CD4-positive, CD25-positive, alpha-beta regulatory T cell (primary cell): ENCODE measurements at regions not wholly inside any gene's neighbourhood (a gene's known extent, or its start where the extent isn't known, plus 50 kb on each side); places are given as distances from the start of the nearest gene placed in this dataset.

Experiments used
- ATAC-seq, 2 donors: fragments of 150-1000 bp; cut with Tn5 transposase; one replicate each; pipeline ENCODE4 v1.10.0; 2021; ENCODE audit warnings: low read depth in 2 of 2, moderate number of reproducible peaks in 2 of 2, moderate library complexity in 1 of 2
- DNase-seq, 3 donors: peaks; one replicate each; pipeline versions ENCODE4 v3.0.0 to v3.0.0-alpha.2; 2012 to 2022; ENCODE audit warnings: mixed read lengths in 1 of 3
- H3K27ac ChIP-seq: one replicate; pipeline ENCODE4 v1.7.0; 2013; ENCODE audit warnings: mild to moderate bottlenecking, low read length; ENCODE audit not compliant: insufficient read depth, poor library complexity, severe bottlenecking
- H3K27me3 ChIP-seq: one replicate; pipeline ENCODE4 v1.7.0; 2013; ENCODE audit warnings: low read length; ENCODE audit not compliant: control insufficient read depth, insufficient read depth
- H3K36me3 ChIP-seq: one replicate; pipeline ENCODE4 v1.7.0; 2013; ENCODE audit warnings: mild to moderate bottlenecking, low read length, moderate library complexity; ENCODE audit not compliant: control insufficient read depth, insufficient read depth
- H3K4me1 ChIP-seq: 2 replicates; pipeline ENCODE4 v1.7.0; 2013; ENCODE audit warnings: mild to moderate bottlenecking, low read length; ENCODE audit not compliant: insufficient read depth, control insufficient read depth, poor library complexity, severe bottlenecking
- H3K4me3 ChIP-seq: one replicate; pipeline ENCODE4 v1.7.0; 2013; ENCODE audit warnings: low read depth, mild to moderate bottlenecking, low read length, moderate library complexity
- H3K9me3 ChIP-seq, 2 experiments: 1 replicate in 1 of 2; 2 replicates in 1 of 2; pipeline ENCODE4 v1.7.0; 2013; ENCODE audit warnings: low read length in 2 of 2, mild to moderate bottlenecking in 1 of 2, moderate library complexity in 1 of 2; ENCODE audit not compliant: control insufficient read depth in 2 of 2
- H3K27ac Mint-ChIP-seq, 3 donors: one replicate each; pipeline ENCODE4 v1.8.0; 2020 to 2022; ENCODE audit warnings: mild to moderate bottlenecking in 3 of 3, mixed read lengths in 3 of 3, moderate library complexity in 2 of 3
- H3K27me3 Mint-ChIP-seq: one replicate; pipeline ENCODE4 v1.8.0; 2022; ENCODE audit warnings: mild to moderate bottlenecking, mixed read lengths
- H3K36me3 Mint-ChIP-seq: one replicate; pipeline ENCODE4 v1.8.0; 2020; ENCODE audit warnings: mixed read lengths
- H3K4me1 Mint-ChIP-seq, 4 donors: one replicate each; pipeline ENCODE4 v1.8.0; 2020 to 2022; ENCODE audit warnings: mixed read lengths in 4 of 4, mild to moderate bottlenecking in 1 of 4
- H3K4me3 Mint-ChIP-seq, 4 donors: one replicate each; pipeline ENCODE4 v1.8.0; 2020 to 2022; ENCODE audit warnings: mild to moderate bottlenecking in 4 of 4, mixed read lengths in 4 of 4, moderate library complexity in 3 of 4
- H3K9me3 Mint-ChIP-seq, 7 donors: one replicate each; pipeline ENCODE4 v1.8.0; 2020 to 2022; ENCODE audit warnings: mixed read lengths in 7 of 7, mild to moderate bottlenecking in 3 of 7, moderate library complexity in 2 of 7

DNA sequence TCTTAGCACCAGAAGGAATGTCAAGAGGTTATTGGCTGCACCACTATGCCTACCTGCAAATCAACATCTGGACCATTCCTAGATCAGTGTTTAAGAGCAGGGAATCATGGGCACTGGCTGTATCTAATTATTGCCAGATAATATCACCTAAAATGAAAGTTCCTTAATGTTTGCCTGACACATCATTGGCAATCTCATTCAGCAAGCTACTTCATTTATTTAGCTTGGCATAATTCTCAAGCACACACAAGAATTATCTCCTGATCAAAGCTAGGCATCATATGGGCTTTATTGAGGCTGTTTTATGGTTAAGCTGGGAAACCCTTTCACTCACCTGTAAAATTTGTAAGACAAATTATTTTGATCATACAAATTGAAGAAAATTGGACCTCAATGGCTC, 581.7 kb downstream of the INHBA start:
- Histone ChIP-seq H3K27ac (no peak overlapping the region), H3K36me3 (no peaks in the 10 kb centered on the region), H3K4me3 (no peak overlapping the region), H3K9me3 (no peaks in the 10 kb centered on the region), H3K4me1 (no peaks in the 10 kb centered on the region), H3K27me3 (no peaks in the 10 kb centered on the region)
- Mint-ChIP-seq H3K27ac (no peak overlapping the region), H3K4me1 (no peaks in the 10 kb centered on the region), H3K9me3 (peaks cover 4 to 20% (median 8%) of the 10 kb centered on the region in 7 donors), H3K27me3 (no peaks in the 10 kb centered on the region), H3K36me3 (no peaks in the 10 kb centered on the region), H3K4me3 (no peak overlapping the region)
- DNase-seq: no peak
- ATAC-seq: no peak

DNA sequence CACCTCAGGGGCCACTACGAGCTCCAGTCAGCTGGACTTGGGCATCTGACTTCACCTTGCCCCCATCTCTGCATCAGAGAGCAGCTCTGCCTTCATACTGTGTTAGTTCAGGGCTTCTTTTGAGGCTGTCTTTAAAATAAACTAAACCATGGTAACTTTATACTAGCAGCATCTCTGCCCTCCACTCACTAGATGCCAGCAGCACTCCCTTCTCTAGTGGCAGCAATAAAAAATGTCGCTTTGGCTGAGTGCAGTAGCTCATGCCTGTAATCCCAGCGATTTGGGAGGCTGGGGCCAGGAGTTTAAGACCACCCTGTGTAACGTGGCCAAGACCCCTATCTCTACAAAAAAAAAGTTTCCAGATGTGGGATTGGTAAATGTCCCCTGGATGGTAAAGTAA, 584.4 kb downstream of the INHBA start:
- no peak for ATAC-seq

DNA sequence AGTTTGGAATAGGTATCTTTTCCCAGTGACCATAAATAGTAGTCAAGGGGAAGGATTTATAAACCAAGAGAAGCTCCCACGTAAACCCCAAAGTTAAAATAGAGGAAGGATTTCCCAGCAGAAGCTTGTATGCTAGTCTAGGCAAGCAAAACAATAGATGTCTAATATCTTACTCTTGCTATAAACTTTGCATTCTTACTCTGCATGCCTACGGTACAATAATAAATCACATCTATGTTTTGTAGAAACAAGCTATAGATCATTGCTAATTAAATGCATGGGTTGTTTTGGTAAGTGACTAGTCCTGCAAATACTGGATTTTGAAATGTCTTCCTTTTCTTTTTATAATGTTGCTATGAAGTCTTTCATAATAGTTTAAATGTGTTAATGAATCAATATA, 585.5 kb downstream of the INHBA start:
- no peaks in the 10 kb centered on the region for H3K27me3 ChIP-seq
- no peaks in the 10 kb centered on the region for H3K4me1 Mint-ChIP-seq
- H3K27me3 Mint-ChIP-seq: no peaks in the 10 kb centered on the region
- peaks cover 4 to 16% (median 7%) of the 10 kb centered on the region in 7 donors for H3K9me3 Mint-ChIP-seq
- H3K4me3 Mint-ChIP-seq: no peak overlapping the region
- no peak overlapping the region for H3K27ac ChIP-seq
- H3K9me3 ChIP-seq: no peaks in the 10 kb centered on the region
- no peaks in the 10 kb centered on the region for H3K4me1 ChIP-seq
- no peak overlapping the region for H3K27ac Mint-ChIP-seq
- no peaks in the 10 kb centered on the region for H3K36me3 ChIP-seq
- H3K4me3 ChIP-seq: no peak overlapping the region
- H3K36me3 Mint-ChIP-seq: no peaks in the 10 kb centered on the region
- DNase-seq (no peak), ATAC-seq (no peak)

More for the DNA sequence above, 584.4 kb downstream of the INHBA start:
- Mint-ChIP-seq H3K4me3 (no peak overlapping the region), H3K4me1 (no peaks in the 10 kb centered on the region), H3K27ac (no peak overlapping the region), H3K36me3 (no peaks in the 10 kb centered on the region), H3K9me3 (peaks cover 4 to 20% (median 10%) of the 10 kb centered on the region in 7 donors), H3K27me3 (no peaks in the 10 kb centered on the region)
- H3K4me1 ChIP-seq: no peaks in the 10 kb centered on the region
- DNase-seq: no peak
- no peaks in the 10 kb centered on the region for H3K27me3 ChIP-seq
- no peaks in the 10 kb centered on the region for H3K36me3 ChIP-seq
- H3K27ac ChIP-seq: no peak overlapping the region
- no peak overlapping the region for H3K4me3 ChIP-seq
- H3K9me3 ChIP-seq: no peaks in the 10 kb centered on the region

GRCh38 chr7:41116817-41117216, 586.1 kb downstream of the INHBA start:
- H3K27ac ChIP-seq: no peak overlapping the region
- H3K4me1 Mint-ChIP-seq: no peaks in the 10 kb centered on the region
- no peak overlapping the region for H3K4me3 ChIP-seq
- H3K9me3 ChIP-seq: no peaks in the 10 kb centered on the region
- ATAC-seq: no peak
- H3K27me3 Mint-ChIP-seq: no peaks in the 10 kb centered on the region
- H3K27ac Mint-ChIP-seq: no peak overlapping the region
- H3K4me1 ChIP-seq: no peaks in the 10 kb centered on the region
- H3K4me3 Mint-ChIP-seq: no peak overlapping the region
- DNase-seq: no peak
- peaks cover 3 to 16% (median 7%) of the 10 kb centered on the region in 7 donors for H3K9me3 Mint-ChIP-seq
- no peaks in the 10 kb centered on the region for H3K36me3 ChIP-seq
- H3K36me3 Mint-ChIP-seq: no peaks in the 10 kb centered on the region
- H3K27me3 ChIP-seq: no peaks in the 10 kb centered on the region

- H3K4me3 ChIP-seq: no peak overlapping the region
- no peak for DNase-seq
- H3K36me3 ChIP-seq: no peaks in the 10 kb centered on the region
- no peaks in the 10 kb centered on the region for H3K36me3 Mint-ChIP-seq
- H3K27ac Mint-ChIP-seq: no peak overlapping the region
- no peak for ATAC-seq
- H3K9me3 Mint-ChIP-seq: peaks cover 0 to 16% (median 6%) of the 10 kb centered on the region in 7 donors
- H3K9me3 ChIP-seq: no peaks in the 10 kb centered on the region
- H3K27me3 ChIP-seq: no peaks in the 10 kb centered on the region
- no peak overlapping the region for H3K27ac ChIP-seq
- H3K4me1 Mint-ChIP-seq: no peaks in the 10 kb centered on the region
- H3K4me1 ChIP-seq: no peaks in the 10 kb centered on the region
- no peak overlapping the region for H3K4me3 Mint-ChIP-seq
- H3K27me3 Mint-ChIP-seq: no peaks in the 10 kb centered on the region
Observed at GRCh38 chr7:41116337-41116736, 586.6 kb downstream of the INHBA start.

DNA sequence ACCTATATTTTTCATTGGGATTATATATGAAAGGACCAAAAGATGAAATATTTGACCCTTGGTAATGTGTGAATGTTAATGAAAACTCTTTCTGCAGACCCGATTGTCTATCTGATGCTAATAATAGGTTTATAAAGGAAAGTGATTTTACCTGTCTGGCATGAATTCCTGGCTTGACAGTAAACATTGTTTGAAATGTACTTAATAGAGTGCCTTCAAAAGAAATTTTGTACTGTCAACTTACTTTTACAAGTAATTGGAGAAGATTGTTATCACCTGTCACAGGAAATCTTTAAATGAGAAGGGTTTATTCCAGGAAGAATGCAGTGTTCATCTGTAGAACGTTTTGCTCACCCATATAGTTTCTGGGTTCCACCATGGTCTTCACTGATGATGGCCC, 588.2 kb downstream of the INHBA start:
- Histone ChIP-seq H3K27me3 (no peaks in the 10 kb centered on the region), H3K4me1 (no peaks in the 10 kb centered on the region), H3K36me3 (no peaks in the 10 kb centered on the region), H3K27ac (no peak overlapping the region), H3K9me3 (no peaks in the 10 kb centered on the region), H3K4me3 (no peak overlapping the region)
- Mint-ChIP-seq H3K4me3 (no peak overlapping the region), H3K9me3 (peaks cover 1 to 18% (median 5%) of the 10 kb centered on the region in 7 donors), H3K27ac (no peak overlapping the region), H3K27me3 (no peaks in the 10 kb centered on the region), H3K4me1 (no peaks in the 10 kb centered on the region), H3K36me3 (no peaks in the 10 kb centered on the region)
- no peak for ATAC-seq
- DNase-seq: no peak

- Mint-ChIP-seq H3K36me3 (no peaks in the 10 kb centered on the region), H3K4me1 (no peaks in the 10 kb centered on the region), H3K4me3 (no peak overlapping the region), H3K9me3 (peaks cover 0 to 14% (median 5%) of the 10 kb centered on the region in 7 donors), H3K27ac (no peak overlapping the region), H3K27me3 (no peaks in the 10 kb centered on the region)
- Histone ChIP-seq H3K27ac (no peak overlapping the region), H3K4me3 (no peak overlapping the region), H3K36me3 (no peaks in the 10 kb centered on the region), H3K27me3 (no peaks in the 10 kb centered on the region), H3K9me3 (no peaks in the 10 kb centered on the region), H3K4me1 (no peaks in the 10 kb centered on the region)
- DNase-seq: no peak
- ATAC-seq: no peak
Observed at GRCh38 chr7:41114131-41114530, 588.8 kb downstream of the INHBA start.

GRCh38 chr7:41113719-41114118, 589.2 kb downstream of the INHBA start:
- Histone ChIP-seq H3K27ac (no peak overlapping the region), H3K27me3 (no peaks in the 10 kb centered on the region), H3K36me3 (no peaks in the 10 kb centered on the region), H3K4me1 (no peaks in the 10 kb centered on the region), H3K9me3 (no peaks in the 10 kb centered on the region), H3K4me3 (no peak overlapping the region)
- DNase-seq: no peak
- H3K27me3 Mint-ChIP-seq: no peaks in the 10 kb centered on the region
- no peak overlapping the region for H3K4me3 Mint-ChIP-seq
- no peaks in the 10 kb centered on the region for H3K4me1 Mint-ChIP-seq
- H3K27ac Mint-ChIP-seq: no peak overlapping the region
- H3K9me3 Mint-ChIP-seq: peaks cover 0 to 14% (median 5%) of the 10 kb centered on the region in 7 donors
- ATAC-seq: no peak
- H3K36me3 Mint-ChIP-seq: no peaks in the 10 kb centered on the region
